Neural progenitor cell (in vitro differentiated cells): ENCODE measurements at regions not wholly inside any gene's neighbourhood (a gene's known extent, or its start where the extent isn't known, plus 50 kb on each side); places are given as distances from the start of the nearest gene placed in this dataset.

Experiments used
- EZH2 ChIP-seq: fragments of 200-600 bp; sonication (generic); IDR thresholded peaks from 2 replicates; pipeline ENCODE4 v1.6.1; 2017; ENCODE audit warnings: antibody characterized with exemption, mild to moderate bottlenecking, moderate library complexity
- EZH2phosphoT487 ChIP-seq: fragments of 200-600 bp; sonication (generic); IDR thresholded peaks from 2 replicates; pipeline ENCODE4 v1.6.1; 2017; ENCODE audit warnings: antibody characterized with exemption
- TF ChIP-seq, protein P1 (sequence below): fragments of 200-600 bp; sonication (generic); IDR thresholded peaks from 2 replicates; pipeline ENCODE4 v1.5.1; 2017; ENCODE audit warnings: antibody characterized with exemption, mild to moderate bottlenecking

- TF ChIP-seq, protein P1, sequence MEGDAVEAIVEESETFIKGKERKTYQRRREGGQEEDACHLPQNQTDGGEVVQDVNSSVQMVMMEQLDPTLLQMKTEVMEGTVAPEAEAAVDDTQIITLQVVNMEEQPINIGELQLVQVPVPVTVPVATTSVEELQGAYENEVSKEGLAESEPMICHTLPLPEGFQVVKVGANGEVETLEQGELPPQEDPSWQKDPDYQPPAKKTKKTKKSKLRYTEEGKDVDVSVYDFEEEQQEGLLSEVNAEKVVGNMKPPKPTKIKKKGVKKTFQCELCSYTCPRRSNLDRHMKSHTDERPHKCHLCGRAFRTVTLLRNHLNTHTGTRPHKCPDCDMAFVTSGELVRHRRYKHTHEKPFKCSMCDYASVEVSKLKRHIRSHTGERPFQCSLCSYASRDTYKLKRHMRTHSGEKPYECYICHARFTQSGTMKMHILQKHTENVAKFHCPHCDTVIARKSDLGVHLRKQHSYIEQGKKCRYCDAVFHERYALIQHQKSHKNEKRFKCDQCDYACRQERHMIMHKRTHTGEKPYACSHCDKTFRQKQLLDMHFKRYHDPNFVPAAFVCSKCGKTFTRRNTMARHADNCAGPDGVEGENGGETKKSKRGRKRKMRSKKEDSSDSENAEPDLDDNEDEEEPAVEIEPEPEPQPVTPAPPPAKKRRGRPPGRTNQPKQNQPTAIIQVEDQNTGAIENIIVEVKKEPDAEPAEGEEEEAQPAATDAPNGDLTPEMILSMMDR = no peak
- TF ChIP-seq EZH2 (no peak), EZH2phosphoT487 (no peak)
Measured at GRCh38 chr3:165455360-165455759, 259.2 kb upstream of the SLITRK3 start.
